HG02943 (cell line): ENCODE measurements at regions not wholly inside any gene's neighbourhood (a gene's known extent, or its start where the extent isn't known, plus 50 kb on each side); places are given as distances from the start of the nearest gene placed in this dataset.

Source experiments
- ATAC-seq: cut with Tn5 transposase; IDR thresholded peaks from one replicate; pipeline ENCODE4 v1.9.1; 2021; ENCODE audit warnings: mild to moderate bottlenecking, low read depth, moderate library complexity; ENCODE audit not compliant: unreplicated experiment

- no peak for ATAC-seq
Observed at GRCh38 chr13:80663788-80664187, 322.9 kb upstream of the SPRY2 start.

GRCh38 chr13:80658705-80659104 lies 317.8 kb upstream of the SPRY2 start:
- ATAC-seq: no peak

GRCh38 chr13:80656512-80656904 lies 315.6 kb upstream of the SPRY2 start:
- no peak for ATAC-seq

- no peak for ATAC-seq
Observed at GRCh38 chr13:80655778-80656511, 315.0 kb upstream of the SPRY2 start.

- ATAC-seq: no peak
Observed at GRCh38 chr13:80654638-80655249, 313.8 kb upstream of the SPRY2 start.

- no peak for ATAC-seq
Observed at GRCh38 chr13:80649274-80649673, 308.3 kb upstream of the SPRY2 start.

- ATAC-seq: no peak
Observed at GRCh38 chr13:80642641-80643040, 301.7 kb upstream of the SPRY2 start.

- ATAC-seq: no peak
Observed at GRCh38 chr13:80633251-80633650, 292.3 kb upstream of the SPRY2 start.

GRCh38 chr13:80630685-80631121 lies 289.8 kb upstream of the SPRY2 start:
- ATAC-seq: no peak

GRCh38 chr13:80618781-80619180 lies 277.9 kb upstream of the SPRY2 start:
- no peak for ATAC-seq

GRCh38 chr13:80612804-80613203 lies 271.9 kb upstream of the SPRY2 start:
- ATAC-seq: no peak

- ATAC-seq: no peak
Observed at GRCh38 chr13:80611310-80611709, 270.4 kb upstream of the SPRY2 start.

- no peak for ATAC-seq
Observed at GRCh38 chr13:80605716-80606115, 264.8 kb upstream of the SPRY2 start.

- no peak for ATAC-seq
Observed at GRCh38 chr13:80605011-80605410, 264.1 kb upstream of the SPRY2 start.

GRCh38 chr13:80604098-80604497 lies 263.2 kb upstream of the SPRY2 start:
- no peak for ATAC-seq

- no peak for ATAC-seq
Observed at GRCh38 chr13:80603351-80603750, 262.4 kb upstream of the SPRY2 start.

GRCh38 chr13:80599765-80600164 lies 258.8 kb upstream of the SPRY2 start:
- ATAC-seq: no peak

- no peak for ATAC-seq
Observed at GRCh38 chr13:80598189-80598588, 257.3 kb upstream of the SPRY2 start.

GRCh38 chr13:80591976-80592740 lies 251.2 kb upstream of the SPRY2 start:
- ATAC-seq: no peak

GRCh38 chr13:80590551-80590950 lies 249.6 kb upstream of the SPRY2 start:
- no peak for ATAC-seq

- no peak for ATAC-seq
Observed at GRCh38 chr13:80586356-80586755, 245.4 kb upstream of the SPRY2 start.

- ATAC-seq: no peak
Observed at GRCh38 chr13:80585531-80585930, 244.6 kb upstream of the SPRY2 start.
